ENCODE measurements at regions not wholly inside any gene's neighbourhood (a gene's known extent, or its start where the extent isn't known, plus 50 kb on each side); places are given as distances from the start of the nearest gene placed in this dataset.
"Not testable (repeated sequence)": the region's sequence is repeated elsewhere in the genome, so short reads cannot be mapped to it uniquely, and the experiment has no call there.

DNA sequence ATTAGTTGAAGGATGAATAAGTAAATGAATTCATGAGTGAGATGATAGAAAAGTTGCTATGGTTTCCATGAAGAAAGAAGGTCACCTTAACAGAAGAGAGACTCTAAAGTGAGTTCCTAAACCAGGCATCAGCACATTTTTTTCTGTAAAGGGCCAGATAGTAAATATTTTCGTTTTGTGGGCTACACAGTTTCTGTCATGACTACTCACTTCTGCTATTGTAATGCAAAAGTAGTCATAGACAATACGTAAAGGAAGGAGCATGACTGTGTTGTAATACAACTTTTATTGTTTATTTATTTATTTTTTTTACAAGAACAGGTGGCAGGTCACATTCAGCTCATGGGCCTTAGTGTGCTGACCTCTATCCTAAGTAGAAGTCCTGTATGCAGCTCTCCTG, 426.1 kb upstream of the DYNLRB2 start:
- DNase-seq, result no peak

DNA sequence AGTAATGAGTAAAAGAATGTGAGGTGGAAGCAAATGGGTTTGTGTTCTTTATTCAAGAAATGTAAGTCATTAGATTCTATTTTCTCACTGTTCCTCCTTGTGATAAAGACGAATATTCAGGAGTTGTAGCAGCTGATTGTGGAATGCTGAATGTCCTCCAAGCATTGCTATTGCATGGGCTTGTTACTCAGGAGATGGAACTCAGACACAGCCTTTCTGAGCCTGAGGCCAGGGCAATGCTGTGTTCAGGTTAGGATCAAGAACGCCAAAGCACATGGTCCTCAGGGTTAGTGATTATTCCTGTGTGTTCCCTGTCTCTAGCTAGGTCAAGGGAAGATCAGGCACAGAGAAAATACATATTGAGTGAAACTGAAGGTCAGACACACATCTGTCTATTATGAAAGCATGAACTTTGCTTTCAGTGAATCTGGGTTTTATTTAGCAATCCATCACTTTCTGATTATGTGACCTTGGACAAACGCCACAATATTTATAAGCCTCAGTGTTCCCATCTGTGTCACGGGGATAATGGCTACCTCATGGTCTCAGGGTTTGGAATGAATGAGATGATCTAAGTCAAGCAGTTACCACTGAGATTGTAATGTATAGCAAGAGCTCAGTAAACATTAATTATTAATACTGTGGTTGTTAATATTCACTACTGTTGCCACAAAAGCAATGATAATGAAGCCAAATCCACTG, 426.8 kb upstream of the DYNLRB2 start:
- DNase-seq, result no peak

DNA sequence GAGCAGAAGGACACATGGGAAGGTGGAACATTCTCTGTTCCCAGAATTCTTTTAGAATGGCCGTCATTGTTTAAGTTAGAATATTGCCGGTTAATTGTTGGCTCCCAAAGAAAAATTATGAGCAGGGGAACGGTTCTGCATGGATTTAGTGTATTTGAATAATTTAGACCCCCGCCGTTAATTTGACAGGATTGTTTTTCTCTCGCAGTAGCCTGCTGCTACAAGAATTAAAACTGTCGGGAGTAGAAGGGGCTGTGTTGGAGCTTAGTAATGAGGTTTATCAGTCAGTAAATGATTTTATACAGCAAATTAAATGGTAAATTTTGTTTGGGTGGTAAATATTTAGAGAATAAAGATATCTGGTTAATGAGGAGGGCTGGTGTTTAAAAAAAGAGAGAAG, 431.2 kb upstream of the DYNLRB2 start:
- no peak for DNase-seq

DNA sequence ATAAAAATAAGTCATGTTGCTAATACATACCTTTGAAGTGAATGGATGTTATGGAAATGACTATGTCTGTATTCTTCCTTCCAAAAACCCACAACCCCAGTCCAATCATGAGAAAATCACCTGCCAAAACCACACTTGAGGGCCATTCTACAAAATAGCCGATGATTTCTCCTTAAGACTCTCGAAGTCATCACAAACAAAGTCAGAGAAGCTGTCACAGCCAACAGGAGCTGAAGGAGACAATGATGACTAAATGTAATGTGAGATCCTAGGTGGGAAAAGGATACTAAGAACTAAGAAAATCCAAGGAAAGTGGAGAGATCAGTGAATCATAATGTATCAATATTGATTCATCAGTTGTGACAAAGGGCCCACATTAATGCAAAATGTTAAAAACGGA, 432.9 kb upstream of the DYNLRB2 start:
- no peak for DNase-seq

- DNase-seq, result no peak
Measured at GRCh38 chr16:80105751-80106150, 435.0 kb upstream of the DYNLRB2 start.

- DNase-seq, result no peak
Measured at GRCh38 chr16:80105160-80105559, 435.6 kb upstream of the DYNLRB2 start.

DNA sequence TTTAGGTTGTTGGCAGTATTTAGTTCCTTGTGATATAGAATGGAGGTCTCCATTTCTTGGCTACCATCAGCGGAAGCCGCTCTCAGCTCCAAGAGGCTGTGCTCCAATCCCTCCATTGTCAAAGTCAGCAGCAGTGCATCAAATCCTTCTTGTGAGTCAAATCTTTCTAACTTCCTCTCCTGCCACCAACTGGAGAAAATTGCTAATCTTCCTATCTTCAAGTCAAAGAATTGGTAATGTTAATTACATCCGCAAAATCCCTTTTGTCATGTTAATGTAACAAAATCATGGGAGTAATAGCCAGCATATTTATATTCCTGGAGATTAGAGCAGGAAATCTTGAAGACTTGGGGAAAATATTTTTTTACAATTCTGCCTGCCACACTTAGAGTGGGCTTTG, 436.4 kb upstream of the DYNLRB2 start:
- no peak for DNase-seq

DNA sequence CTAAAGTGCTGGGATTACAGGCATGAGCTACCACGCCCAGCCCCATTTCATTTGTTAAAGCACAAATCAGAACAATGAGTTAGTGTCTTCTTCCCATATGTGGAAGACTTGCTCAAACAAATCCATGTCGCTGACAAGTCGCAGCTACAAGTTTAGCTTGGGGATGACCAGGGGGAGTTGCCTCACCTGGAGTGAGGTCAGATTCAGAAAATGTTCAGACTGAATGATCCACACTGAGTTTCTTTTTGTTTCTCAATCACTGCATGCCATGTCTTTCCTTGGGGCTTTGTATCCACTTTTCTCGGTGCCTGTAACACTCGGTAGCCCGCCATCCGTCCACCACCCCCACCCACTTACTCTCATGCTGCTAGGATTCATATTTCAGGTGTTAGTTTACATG, 437.3 kb upstream of the DYNLRB2 start:
- no peak for DNase-seq

DNA sequence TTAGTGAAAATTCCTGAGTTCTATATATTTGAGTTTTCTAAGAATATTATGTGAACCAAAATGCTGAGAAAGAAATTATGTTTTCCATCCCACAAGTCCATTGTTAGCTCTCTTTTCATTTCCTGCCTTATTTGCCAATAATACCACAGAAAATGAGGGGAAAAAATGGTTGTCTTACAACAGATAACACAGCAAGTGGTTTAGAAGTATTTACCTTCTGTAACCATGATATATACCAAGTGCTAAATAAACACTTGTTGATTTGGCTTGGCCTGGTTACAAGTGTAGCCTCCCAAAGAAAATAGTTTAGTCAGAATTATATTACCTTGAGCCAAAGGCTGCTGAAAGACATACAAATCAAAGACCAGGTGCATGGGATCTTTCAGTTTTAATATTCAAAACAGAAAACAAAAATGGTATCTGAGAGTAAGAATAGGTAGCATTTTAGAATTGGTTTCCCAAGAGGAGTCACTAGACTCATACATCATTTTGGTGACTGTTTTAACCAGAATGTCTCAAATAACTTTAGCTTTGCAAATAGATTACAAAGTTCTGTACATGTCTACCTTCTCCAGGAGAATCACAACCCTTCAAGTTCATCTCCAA, 439.8 kb upstream of the DYNLRB2 start:
- no peak for DNase-seq

GRCh38 chr16:80100186-80100585, 440.6 kb upstream of the DYNLRB2 start:
- DNase-seq, result no peak

DNA sequence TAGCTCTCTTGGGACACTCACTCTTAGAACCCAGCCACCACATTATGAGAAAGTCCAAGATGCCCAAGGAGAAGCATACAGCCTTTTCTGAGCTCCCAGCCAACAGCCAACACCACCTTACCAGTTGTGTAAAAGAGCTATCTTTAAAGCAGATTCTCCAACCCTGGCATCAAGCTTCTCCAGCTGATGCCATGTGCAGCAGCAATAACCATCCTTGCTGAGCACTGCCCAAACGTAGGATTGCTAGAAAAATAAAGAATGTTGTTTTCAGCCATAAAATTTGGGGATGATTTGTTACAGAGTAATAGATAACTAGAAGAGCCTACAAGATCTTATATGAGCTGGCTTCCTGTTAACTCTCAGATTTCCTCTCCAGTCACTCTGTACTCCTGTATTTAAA, 443.7 kb upstream of the DYNLRB2 start:
- DNase-seq, result no peak

- no peak for DNase-seq
Measured at GRCh38 chr16:80092681-80093080, 448.1 kb upstream of the DYNLRB2 start.

- DNase-seq, result not testable (repeated sequence)
Measured at GRCh38 chr16:80091453-80091852, 449.3 kb upstream of the DYNLRB2 start.

- no peak for DNase-seq
Measured at GRCh38 chr16:80085606-80086005, 455.2 kb upstream of the DYNLRB2 start.

- no peak for DNase-seq
Measured at GRCh38 chr16:80084614-80085013, 456.2 kb upstream of the DYNLRB2 start.

DNA sequence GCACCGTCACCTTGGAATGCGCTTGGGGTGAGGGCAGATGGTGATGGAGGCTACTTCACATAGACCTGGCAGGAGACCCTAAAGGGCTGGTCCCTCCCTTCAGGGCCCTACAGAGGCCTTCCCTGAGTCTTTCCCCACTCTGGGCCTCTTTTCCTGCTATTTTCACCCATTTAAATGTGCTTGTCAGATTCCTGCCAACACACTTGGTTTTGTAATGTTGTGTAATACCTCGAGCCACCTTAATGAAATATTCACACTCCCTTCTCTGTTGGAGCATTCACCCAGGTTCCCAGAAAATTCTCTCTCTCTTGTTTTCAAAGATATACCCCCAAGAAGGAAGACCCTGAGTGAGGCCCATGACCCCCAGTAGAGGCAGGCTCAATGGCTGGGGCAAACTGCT, 456.6 kb upstream of the DYNLRB2 start:
- no peak for DNase-seq

- no peak for DNase-seq
Measured at GRCh38 chr16:80082906-80083305, 457.9 kb upstream of the DYNLRB2 start.

DNA sequence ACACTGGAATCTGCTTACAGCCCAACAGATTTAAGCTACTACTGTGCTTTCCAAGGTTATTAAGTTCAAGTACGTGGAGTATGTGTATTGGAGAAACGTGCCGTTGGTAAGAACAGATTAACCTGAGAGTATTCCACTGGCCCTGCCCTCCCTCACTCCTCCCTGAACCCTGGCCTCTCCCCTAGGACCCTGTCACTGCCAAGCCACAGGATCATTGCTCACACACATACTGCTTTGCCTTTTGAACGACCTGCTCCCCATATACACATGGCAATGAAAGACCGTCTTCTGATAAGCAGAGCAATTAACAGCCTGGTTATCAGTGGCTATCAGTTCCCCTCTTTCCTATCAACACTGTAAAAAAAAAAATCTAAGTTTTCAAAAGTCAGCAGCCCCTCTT, 458.9 kb upstream of the DYNLRB2 start:
- no peak for DNase-seq

GRCh38 chr16:80080287-80080851, 460.4 kb upstream of the DYNLRB2 start:
- no peak for DNase-seq

- no peak for DNase-seq
Measured at GRCh38 chr16:80079072-80079471, 461.7 kb upstream of the DYNLRB2 start.

DNA sequence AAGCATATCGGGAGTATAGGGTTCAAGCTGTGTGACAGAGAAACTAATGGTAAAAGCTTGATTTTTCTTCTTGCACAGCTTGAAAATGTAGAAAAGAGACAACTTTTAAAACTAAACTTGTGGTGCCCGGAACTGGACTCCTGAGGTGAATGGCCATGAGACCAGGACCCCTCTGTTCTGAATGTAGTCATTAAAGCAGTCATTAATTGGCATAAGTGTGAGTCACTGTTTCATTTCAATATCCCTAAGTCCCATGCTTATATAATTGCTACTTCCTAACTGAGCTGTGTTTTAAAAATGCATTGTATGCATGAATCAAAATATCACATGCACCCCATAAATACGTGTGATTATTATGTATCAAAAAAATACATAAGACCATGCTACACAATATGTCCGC, 463.1 kb upstream of the DYNLRB2 start:
- DNase-seq, result no peak

DNA sequence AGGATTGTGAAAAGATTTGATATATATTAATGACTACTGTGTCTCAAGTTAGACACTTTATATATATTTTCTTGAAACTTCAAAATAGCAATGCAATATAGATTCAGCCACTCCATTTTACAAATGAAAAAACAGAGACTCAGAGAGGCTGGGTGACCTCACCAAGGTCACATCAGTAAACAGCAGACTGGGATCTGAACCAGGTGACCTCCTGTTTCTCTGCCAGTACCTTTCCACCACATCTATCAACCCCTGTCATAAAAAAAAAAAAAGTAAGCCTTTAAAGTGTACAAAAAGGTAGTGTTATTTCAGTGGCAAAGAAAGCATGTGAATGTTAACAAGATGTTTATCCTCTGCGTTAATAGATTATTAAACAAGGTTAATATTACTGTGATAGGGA, 466.5 kb upstream of the DYNLRB2 start:
- DNase-seq, result no peak

- DNase-seq, result no peak
Measured at GRCh38 chr16:80071964-80072456, 468.8 kb upstream of the DYNLRB2 start.

DNA sequence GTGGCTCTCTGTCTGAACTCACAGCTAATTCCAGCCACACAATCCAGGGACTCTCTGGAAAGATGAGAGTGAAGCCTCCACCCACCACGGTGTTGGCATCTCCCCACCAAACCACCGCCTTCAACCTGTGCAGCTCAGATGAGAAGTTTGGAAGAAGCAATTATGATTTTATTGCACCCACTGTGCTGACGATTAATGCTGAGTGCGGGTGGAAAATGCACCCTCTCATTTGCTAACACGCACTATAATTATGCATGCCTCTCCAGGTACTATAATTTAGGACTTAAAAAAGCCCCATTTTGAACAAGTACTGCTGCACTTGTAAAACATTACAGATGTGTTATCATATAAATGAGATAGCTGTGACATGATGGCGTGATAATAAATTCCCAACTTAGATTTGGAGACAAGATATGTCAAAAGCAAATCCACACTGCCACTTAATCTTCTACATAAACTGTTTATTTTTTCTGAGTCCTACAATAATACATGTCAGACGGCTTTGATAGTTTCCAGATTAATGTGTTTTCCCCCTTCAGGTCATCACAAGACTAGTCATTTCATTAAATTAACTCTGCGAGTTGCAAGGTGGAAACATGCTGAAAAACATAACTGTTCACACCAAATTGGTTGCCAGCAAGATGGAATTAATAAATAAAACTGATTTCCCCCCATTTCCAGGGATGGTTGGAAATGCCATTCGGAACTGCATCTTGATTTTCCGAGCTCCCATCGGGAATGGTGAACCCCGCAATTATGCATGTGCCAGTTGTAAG, 466.5 kb upstream of the MAF start:
- no peak for DNase-seq
